Mesenchymal stem cell (in vitro differentiated cells and primary cell): ENCODE measurements at regions not wholly inside any gene's neighbourhood (a gene's known extent, or its start where the extent isn't known, plus 50 kb on each side); places are given as distances from the start of the nearest gene placed in this dataset.
"Not testable (repeated sequence)": the region's sequence is repeated elsewhere in the genome, so short reads cannot be mapped to it uniquely, and the experiment has no call there.

Experiments
- DNase-seq: peaks from one replicate; pipeline ENCODE4 v3.0.0-alpha.2; 2013
- H2AFZ ChIP-seq: one replicate; pipeline ENCODE4 v1.6.1; 2013; ENCODE audit warnings: low read depth, mild to moderate bottlenecking, control low read depth, inconsistent platforms, low read length, moderate library complexity
- H2AK5ac ChIP-seq: 2 replicates; pipeline ENCODE4 v1.6.1; 2013; ENCODE audit warnings: low read length, moderate library complexity, mild to moderate bottlenecking, inconsistent platforms; ENCODE audit not compliant: severe bottlenecking
- H2BK120ac ChIP-seq: one replicate; pipeline ENCODE4 v1.6.1; 2013; ENCODE audit warnings: low read depth, mild to moderate bottlenecking, inconsistent platforms, low read length, moderate library complexity
- H2BK12ac ChIP-seq, 2 experiments: one replicate each; pipeline ENCODE4 v1.6.1; 2013; ENCODE audit warnings: inconsistent platforms in 2 of 2, low read length in 2 of 2, mild to moderate bottlenecking in 2 of 2, moderate library complexity in 2 of 2, control low read depth in 1 of 2
- H2BK15ac ChIP-seq: one replicate; pipeline ENCODE4 v1.6.1; 2013; ENCODE audit warnings: mild to moderate bottlenecking, low read depth, inconsistent platforms; ENCODE audit not compliant: poor library complexity, severe bottlenecking
- H2BK5ac ChIP-seq: 2 replicates; pipeline ENCODE4 v1.6.1; 2013; ENCODE audit warnings: low read depth, mild to moderate bottlenecking, low read length, control low read depth, inconsistent platforms; ENCODE audit not compliant: poor library complexity, severe bottlenecking
- H3K14ac ChIP-seq, 2 experiments: one replicate each; pipeline ENCODE4 v1.6.1; 2013; ENCODE audit warnings: inconsistent platforms in 2 of 2, low read length in 2 of 2, control low read depth in 1 of 2, mild to moderate bottlenecking in 1 of 2, moderate library complexity in 1 of 2
- H3K18ac ChIP-seq, 2 experiments: one replicate each; pipeline ENCODE4 v1.6.1; 2013; ENCODE audit warnings: inconsistent platforms in 2 of 2, low read length in 2 of 2, control low read depth in 1 of 2, low read depth in 1 of 2, mild to moderate bottlenecking in 1 of 2
- H3K23ac ChIP-seq, 2 experiments: one replicate each; pipeline ENCODE4 v1.6.1; 2013; ENCODE audit warnings: inconsistent platforms in 2 of 2, low read length in 2 of 2, mild to moderate bottlenecking in 2 of 2, moderate library complexity in 2 of 2, control low read depth in 1 of 2
- H3K27ac ChIP-seq: 2 replicates; pipeline ENCODE4 v1.5.1; 2013; ENCODE audit warnings: mild to moderate bottlenecking, moderate library complexity, low read length, control low read depth, inconsistent platforms; ENCODE audit not compliant: poor library complexity, severe bottlenecking
- H3K27me3 ChIP-seq, 2 experiments: 2 replicates each; pipeline versions ENCODE4 v1.6.1 to v1.7.0; 2013; ENCODE audit warnings: low read length in 2 of 2, mild to moderate bottlenecking in 2 of 2, moderate library complexity in 2 of 2, control low read depth in 1 of 2, inconsistent platforms in 1 of 2; ENCODE audit not compliant: control insufficient read depth in 1 of 2, insufficient read depth in 1 of 2
- H3K36me3 ChIP-seq, 2 experiments: 2 replicates each; pipeline versions ENCODE4 v1.6.1 to v1.7.0; 2013; ENCODE audit warnings: low read length in 2 of 2, control low read depth in 1 of 2, inconsistent platforms in 1 of 2, low read depth in 1 of 2, mild to moderate bottlenecking in 1 of 2; ENCODE audit not compliant: insufficient read depth in 2 of 2, control insufficient read depth in 1 of 2
- H3K4ac ChIP-seq, 2 experiments: one replicate each; pipeline ENCODE4 v1.6.1; 2013; ENCODE audit warnings: inconsistent platforms in 2 of 2, low read length in 2 of 2, mild to moderate bottlenecking in 2 of 2, moderate library complexity in 2 of 2, control low read depth in 1 of 2, low read depth in 1 of 2
- H3K4me1 ChIP-seq: 2 replicates; pipeline ENCODE4 v1.6.1; 2013; ENCODE audit warnings: low read depth, low read length, control low read depth; ENCODE audit not compliant: control insufficient read depth, insufficient read depth
- H3K4me2 ChIP-seq: 2 replicates; pipeline ENCODE4 v1.6.1; 2013; ENCODE audit warnings: low read length, mild to moderate bottlenecking, inconsistent platforms; ENCODE audit not compliant: poor library complexity, severe bottlenecking
- H3K4me3 ChIP-seq, 2 experiments: 2 replicates each; pipeline versions ENCODE4 v1.5.1 to v1.7.0; 2013; ENCODE audit warnings: low read length in 2 of 2, mild to moderate bottlenecking in 2 of 2, control low read depth in 1 of 2, low read depth in 1 of 2; ENCODE audit not compliant: insufficient read depth in 1 of 2
- H3K79me1 ChIP-seq: replicated peaks from 2 replicates; pipeline ENCODE4 v1.6.1; 2013; ENCODE audit warnings: mild to moderate bottlenecking, control low read depth, low read length, inconsistent platforms; ENCODE audit not compliant: poor library complexity, severe bottlenecking
- H3K9ac ChIP-seq: 2 replicates; pipeline ENCODE4 v1.7.0; 2013; ENCODE audit warnings: mild to moderate bottlenecking, low read length, moderate library complexity
- H3K9me3 ChIP-seq: 2 replicates; pipeline ENCODE4 v1.7.0; 2013; ENCODE audit warnings: mild to moderate bottlenecking, low read length; ENCODE audit not compliant: control insufficient read depth
- H4K8ac ChIP-seq: one replicate; pipeline ENCODE4 v1.6.1; 2013; ENCODE audit warnings: inconsistent platforms, mild to moderate bottlenecking, low read length, moderate library complexity
- H4K91ac ChIP-seq: one replicate; pipeline ENCODE4 v1.6.1; 2013; ENCODE audit warnings: mild to moderate bottlenecking, low read length, inconsistent platforms
- WGBS: methylation state at CpG from one replicate; pipeline ENCODE4 v1.1.7; 2013; ENCODE audit warnings: mixed read lengths; 5-methylcytosine and 5-hydroxymethylcytosine counted together

GRCh38 chr14:89667983-89668382, 250.9 kb upstream of the FOXN3 start:
- no peak overlapping the region for H3K4me2 ChIP-seq

GRCh38 chr14:89665300-89666081, 248.5 kb upstream of the FOXN3 start:
- not testable (repeated sequence) for H3K27ac ChIP-seq, H2BK12ac ChIP-seq, H3K4me1 ChIP-seq, H4K91ac ChIP-seq, H2AFZ ChIP-seq, H3K18ac ChIP-seq, DNase-seq, H3K23ac ChIP-seq, H3K36me3 ChIP-seq, H4K8ac ChIP-seq, H3K79me1 ChIP-seq, H3K4me2 ChIP-seq, H2BK120ac ChIP-seq, H2BK15ac ChIP-seq, H2AK5ac ChIP-seq, H2BK5ac ChIP-seq, H3K9ac ChIP-seq, H3K4ac ChIP-seq, H3K14ac ChIP-seq, H3K9me3 ChIP-seq, H3K4me3 ChIP-seq, H3K27me3 ChIP-seq
- WGBS, result 91% methylated on average over 7 of the region's 7 CpGs

More at GRCh38 chr14:89667983-89668382, 250.9 kb upstream of the FOXN3 start:
- Histone ChIP-seq H2BK12ac (no peak overlapping the region), H3K79me1 (no peaks in the 10 kb centered on the region), H3K36me3 (no peaks in the 10 kb centered on the region), H3K27me3 (no peaks in the 10 kb centered on the region), H2AK5ac (no peak overlapping the region), H4K8ac (no peak overlapping the region), H3K9ac (no peak overlapping the region), H3K27ac (no peak overlapping the region), H3K4me1 (peaks cover 2% of the 10 kb centered on the region), H3K14ac (peak overlapping the region in 1 of 2 experiments; percentile 36), H3K4ac (no peak overlapping the region), H2BK5ac (no peak overlapping the region), H2BK120ac (no peak overlapping the region), H3K9me3 (no peaks in the 10 kb centered on the region), H4K91ac (no peak overlapping the region), H3K4me3 (no peak overlapping the region), H3K23ac (no peak overlapping the region), H2AFZ (no peak overlapping the region), H3K18ac (no peak overlapping the region), H2BK15ac (no peak overlapping the region)
- 23% methylated on average over 6 of the region's 7 CpGs for WGBS
- DNase-seq, result peak; percentile 58

- Histone ChIP-seq H4K8ac (no peak overlapping the region), H3K18ac (no peak overlapping the region), H2BK12ac (no peak overlapping the region), H3K36me3 (no peaks in the 10 kb centered on the region), H3K4me3 (no peak overlapping the region), H2AK5ac (peak overlapping the region; percentile 50), H3K9ac (no peak overlapping the region), H3K27ac (no peak overlapping the region), H4K91ac (no peak overlapping the region), H2BK5ac (no peak overlapping the region), H2BK120ac (no peak overlapping the region), H3K4me1 (no peaks in the 10 kb centered on the region), H3K4ac (no peak overlapping the region), H3K14ac (no peak overlapping the region), H3K9me3 (no peaks in the 10 kb centered on the region), H3K4me2 (no peak overlapping the region), H3K23ac (no peak overlapping the region), H3K27me3 (no peaks in the 10 kb centered on the region), H3K79me1 (no peaks in the 10 kb centered on the region), H2BK15ac (no peak overlapping the region), H2AFZ (no peak overlapping the region)
- WGBS, result no CpG with 5 or more reads among the region's 4 CpGs
- DNase-seq, result no peak
Observed at GRCh38 chr14:89661392-89661791, 244.4 kb upstream of the FOXN3 start.

- H4K8ac ChIP-seq, H3K4me2 ChIP-seq, H3K27ac ChIP-seq, H3K79me1 ChIP-seq, H2AFZ ChIP-seq, H2BK15ac ChIP-seq, H3K23ac ChIP-seq, H2BK120ac ChIP-seq, H3K18ac ChIP-seq, H3K14ac ChIP-seq, H3K36me3 ChIP-seq, H3K9me3 ChIP-seq, H3K4ac ChIP-seq, H3K4me3 ChIP-seq, H2BK12ac ChIP-seq, H2AK5ac ChIP-seq, H2BK5ac ChIP-seq, H3K4me1 ChIP-seq, H3K27me3 ChIP-seq, DNase-seq, H4K91ac ChIP-seq: not testable (repeated sequence)
- WGBS, result 86% methylated on average over 5 of the region's 6 CpGs
- peak overlapping the region; percentile 78 for H3K9ac ChIP-seq
Observed at GRCh38 chr14:89660625-89661233, 243.7 kb upstream of the FOXN3 start.
